ENCODE measurements at regions not wholly inside any gene's neighbourhood (a gene's known extent, or its start where the extent isn't known, plus 50 kb on each side); places are given as distances from the start of the nearest gene placed in this dataset.

- TF ChIP-seq YY1 (IDR thresholded peaks at IDR 0.05; ENCODE audit: insufficient read depth, insufficient replicate concordance, low read depth, low read length) = peak; percentile 48
- TF ChIP-seq ZNF124 (CRISPR knock-in tag; IDR thresholded peaks at IDR 0.05) = no peak; the same call in 1 of the 2 replicates
- peak; percentile 99 for TF ChIP-seq RAD21 (CRISPR knock-in tag; IDR thresholded peaks at IDR 0.05)
- TF ChIP-seq ZNF414 (CRISPR knock-in tag; IDR thresholded peaks at IDR 0.05) = no peak
- TF ChIP-seq NBN (conservative IDR thresholded peaks at IDR 0.05) = no peak
- TF ChIP-seq NRL (CRISPR knock-in tag; IDR thresholded peaks at IDR 0.05; ENCODE audit: borderline replicate concordance) = peak; percentile 60; the same call in 1 of the 2 replicates
- TF ChIP-seq HCFC1 (IDR thresholded peaks at IDR 0.05; ENCODE audit: low read depth, low read length) = no peak
- peak; percentile 77; the same call in 1 of the 2 replicates for TF ChIP-seq NFKB2 (CRISPR knock-in tag; IDR thresholded peaks at IDR 0.05; ENCODE audit: borderline replicate concordance)
- TF ChIP-seq, protein P1, sequence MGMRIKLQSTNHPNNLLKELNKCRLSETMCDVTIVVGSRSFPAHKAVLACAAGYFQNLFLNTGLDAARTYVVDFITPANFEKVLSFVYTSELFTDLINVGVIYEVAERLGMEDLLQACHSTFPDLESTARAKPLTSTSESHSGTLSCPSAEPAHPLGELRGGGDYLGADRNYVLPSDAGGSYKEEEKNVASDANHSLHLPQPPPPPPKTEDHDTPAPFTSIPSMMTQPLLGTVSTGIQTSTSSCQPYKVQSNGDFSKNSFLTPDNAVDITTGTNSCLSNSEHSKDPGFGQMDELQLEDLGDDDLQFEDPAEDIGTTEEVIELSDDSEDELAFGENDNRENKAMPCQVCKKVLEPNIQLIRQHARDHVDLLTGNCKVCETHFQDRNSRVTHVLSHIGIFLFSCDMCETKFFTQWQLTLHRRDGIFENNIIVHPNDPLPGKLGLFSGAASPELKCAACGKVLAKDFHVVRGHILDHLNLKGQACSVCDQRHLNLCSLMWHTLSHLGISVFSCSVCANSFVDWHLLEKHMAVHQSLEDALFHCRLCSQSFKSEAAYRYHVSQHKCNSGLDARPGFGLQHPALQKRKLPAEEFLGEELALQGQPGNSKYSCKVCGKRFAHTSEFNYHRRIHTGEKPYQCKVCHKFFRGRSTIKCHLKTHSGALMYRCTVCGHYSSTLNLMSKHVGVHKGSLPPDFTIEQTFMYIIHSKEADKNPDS (CRISPR knock-in tag; IDR thresholded peaks at IDR 0.05) = no peak
- TF ChIP-seq STAG1 (CRISPR knock-in tag; IDR thresholded peaks at IDR 0.05) = peak; percentile 99
- peak; percentile 86 for TF ChIP-seq KMT2A (CRISPR knock-in tag; IDR thresholded peaks at IDR 0.05)
- no peak for TF ChIP-seq ZNF766 (CRISPR knock-in tag; IDR thresholded peaks at IDR 0.05; ENCODE audit: borderline replicate concordance)
- peak; percentile 42; the same call in 1 of the 2 replicates for TF ChIP-seq ETV5 (CRISPR knock-in tag; IDR thresholded peaks at IDR 0.05; ENCODE audit: borderline replicate concordance)
- TF ChIP-seq TMF1 (CRISPR knock-in tag; IDR thresholded peaks at IDR 0.05; ENCODE audit: low read depth) = no peak
- TF ChIP-seq, protein P2, sequence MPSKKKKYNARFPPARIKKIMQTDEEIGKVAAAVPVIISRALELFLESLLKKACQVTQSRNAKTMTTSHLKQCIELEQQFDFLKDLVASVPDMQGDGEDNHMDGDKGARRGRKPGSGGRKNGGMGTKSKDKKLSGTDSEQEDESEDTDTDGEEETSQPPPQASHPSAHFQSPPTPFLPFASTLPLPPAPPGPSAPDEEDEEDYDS (CRISPR knock-in tag; IDR thresholded peaks at IDR 0.05) = 0 out of 2 replicates have a peak, but pooled peaks have one; percentile 11
- TF ChIP-seq ZNF180 (CRISPR knock-in tag; IDR thresholded peaks at IDR 0.05; ENCODE audit: borderline replicate concordance, low read depth) = no peak
- peak; percentile 93 for TF ChIP-seq ZNF567 (CRISPR knock-in tag; IDR thresholded peaks at IDR 0.05; ENCODE audit: borderline replicate concordance)
- peak; percentile 24 for TF ChIP-seq ZNF407 (CRISPR knock-in tag; IDR thresholded peaks at IDR 0.05; ENCODE audit: not compliant biosample characterization)
- TF ChIP-seq ZNF354B (CRISPR knock-in tag; IDR thresholded peaks at IDR 0.05) = 0 out of 2 replicates have a peak, but pooled peaks have one; percentile 30
- no peak; the same call in 1 of the 2 replicates for TF ChIP-seq ATF7-NPFF (CRISPR knock-in tag; IDR thresholded peaks at IDR 0.05; ENCODE audit: low read depth)
These were observed 190.6 kb downstream of the SEC14L1 start (continued) for GRCh38 chr17:77331301-77331864.

Data from HepG2 (cell line).